NOMO-1 treated with dmso at 0.1 percent for 144 hours (cell line): ENCODE measurements at regions not wholly inside any gene's neighbourhood (a gene's known extent, or its start where the extent isn't known, plus 50 kb on each side); places are given as distances from the start of the nearest gene placed in this dataset.
"Not testable (repeated sequence)": the region's sequence is repeated elsewhere in the genome, so short reads cannot be mapped to it uniquely, and the experiment has no call there.

Experiments used
- DNase-seq: peaks from one replicate; lab custom pipeline; 2025; ENCODE audit not compliant: unreplicated experiment; lab: John Stamatoyannopoulos, UW

DNA sequence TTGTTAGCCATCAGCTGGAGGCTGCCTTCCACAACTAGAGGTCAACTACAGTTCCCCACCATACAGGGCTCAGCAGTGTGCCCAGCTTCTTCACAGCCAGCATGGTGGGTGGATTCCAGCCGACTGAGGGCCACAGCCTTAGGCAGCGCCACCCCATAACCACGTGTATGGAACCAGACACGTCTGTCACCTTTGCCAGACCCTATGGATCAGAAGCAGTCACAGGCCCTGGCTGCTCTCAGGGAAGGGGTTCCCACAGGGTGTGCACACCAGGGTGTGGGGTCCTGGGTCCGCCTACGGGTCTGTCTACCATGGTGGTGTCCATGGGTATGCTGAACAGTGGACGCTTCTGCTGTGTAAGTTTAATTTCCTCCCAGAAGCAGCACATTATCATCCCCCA lies 265.0 kb upstream of the FOXF1 start:
- DNase-seq: no peak

DNA sequence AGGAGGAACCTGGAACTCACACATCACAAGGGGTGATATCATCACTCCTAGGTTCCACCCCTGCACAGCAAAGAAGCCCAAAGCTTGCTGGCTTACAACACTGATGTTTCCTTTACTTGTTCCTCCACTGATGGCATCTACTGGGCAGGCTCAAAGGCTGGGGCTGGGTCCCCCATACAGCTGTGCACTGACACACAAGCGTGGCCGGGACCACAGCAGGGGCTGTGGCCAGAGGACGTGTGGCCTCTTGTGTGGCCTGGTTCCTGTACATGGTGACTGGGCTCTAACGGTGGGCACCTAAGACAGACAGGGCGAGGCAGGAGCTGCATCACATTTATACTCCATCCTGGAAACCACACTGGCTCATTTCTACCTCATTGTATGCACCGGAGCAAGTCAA lies 264.4 kb upstream of the FOXF1 start:
- DNase-seq: no peak

DNA sequence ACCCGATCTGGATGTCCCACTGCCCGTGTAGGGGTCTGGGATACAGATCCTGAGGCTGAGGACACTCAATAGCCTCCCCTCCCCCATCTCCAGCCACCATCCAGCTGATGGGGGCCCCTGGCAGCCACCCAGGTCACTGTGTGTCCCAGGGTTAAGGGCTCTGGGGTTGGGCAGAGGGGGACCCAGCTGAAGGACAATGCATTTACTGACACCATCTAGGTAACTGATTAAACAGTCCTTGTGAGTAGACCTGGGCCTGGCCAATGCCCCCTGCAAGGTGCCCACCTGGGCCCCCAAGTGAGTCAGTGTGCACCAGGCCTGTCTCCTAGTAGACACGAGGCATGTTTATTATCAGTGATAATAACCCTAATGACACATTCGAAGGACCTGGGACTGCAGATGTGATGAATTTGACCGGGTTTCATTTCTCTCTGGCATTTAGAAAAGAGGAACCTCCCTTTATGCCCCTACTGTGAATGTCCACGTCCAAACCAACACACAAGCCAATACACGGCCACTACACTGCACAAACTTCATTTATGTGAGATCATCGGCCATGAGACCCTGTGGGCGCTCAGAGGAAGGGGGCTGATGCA lies 261.9 kb upstream of the FOXF1 start:
- DNase-seq: no peak

DNA sequence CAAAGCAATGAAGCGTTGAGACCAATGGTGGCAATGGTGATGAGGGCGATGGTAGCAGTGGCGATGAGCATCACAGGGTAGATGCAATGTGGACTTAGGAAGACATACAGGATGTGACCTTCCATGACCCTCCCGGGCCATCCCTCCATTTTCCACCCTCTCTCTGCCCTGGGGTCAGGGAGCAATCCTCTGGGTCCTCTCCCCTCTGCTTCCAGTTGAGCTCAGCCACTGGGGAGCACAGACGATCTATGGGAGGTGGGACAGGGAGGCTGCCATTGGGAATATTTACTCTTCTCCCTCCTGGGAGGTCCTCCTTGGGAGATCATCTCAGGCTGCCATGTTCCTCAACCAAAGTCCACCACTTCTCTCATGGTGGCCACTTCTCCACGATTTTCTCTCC lies 260.7 kb upstream of the FOXF1 start:
- no peak for DNase-seq

DNA sequence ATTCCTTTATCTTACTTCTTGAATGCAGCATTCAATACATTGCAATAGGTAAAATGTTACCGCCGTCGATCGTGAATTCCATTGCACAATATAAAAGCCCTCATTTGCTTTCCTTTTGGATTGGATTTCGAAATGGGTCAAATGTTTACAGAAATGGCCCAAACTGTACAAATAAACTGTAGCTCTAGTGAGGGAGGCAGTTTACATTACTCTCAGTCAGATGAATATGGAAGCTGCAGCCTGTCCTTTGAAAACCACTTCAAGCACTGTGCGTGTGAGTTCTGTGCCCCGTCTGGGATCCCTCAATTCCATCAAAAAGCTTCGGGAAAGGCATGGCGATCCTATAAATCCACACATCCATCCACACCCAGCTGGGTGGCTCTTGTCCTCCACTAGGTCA lies 258.6 kb upstream of the FOXF1 start:
- DNase-seq: no peak

DNA sequence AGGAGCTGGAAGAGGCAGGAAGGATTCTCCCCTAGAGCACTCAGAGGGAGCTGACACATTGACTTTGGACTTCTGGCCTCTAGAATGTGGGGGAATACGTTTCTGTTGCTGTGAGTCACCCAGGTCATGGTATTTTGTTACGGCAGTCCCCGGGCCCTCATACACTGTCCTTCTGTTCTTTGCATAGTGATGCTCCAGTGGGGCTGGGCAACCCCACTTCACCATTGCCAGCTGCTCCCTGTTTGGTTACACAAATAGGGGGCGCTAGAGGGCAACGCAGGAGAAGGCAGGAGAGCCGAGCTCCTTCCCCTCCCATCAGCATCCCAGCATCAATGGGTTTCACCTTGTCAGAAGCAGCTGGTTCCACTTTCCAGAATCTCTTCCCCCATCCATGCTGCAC lies 257.7 kb upstream of the FOXF1 start:
- DNase-seq: no peak

DNA sequence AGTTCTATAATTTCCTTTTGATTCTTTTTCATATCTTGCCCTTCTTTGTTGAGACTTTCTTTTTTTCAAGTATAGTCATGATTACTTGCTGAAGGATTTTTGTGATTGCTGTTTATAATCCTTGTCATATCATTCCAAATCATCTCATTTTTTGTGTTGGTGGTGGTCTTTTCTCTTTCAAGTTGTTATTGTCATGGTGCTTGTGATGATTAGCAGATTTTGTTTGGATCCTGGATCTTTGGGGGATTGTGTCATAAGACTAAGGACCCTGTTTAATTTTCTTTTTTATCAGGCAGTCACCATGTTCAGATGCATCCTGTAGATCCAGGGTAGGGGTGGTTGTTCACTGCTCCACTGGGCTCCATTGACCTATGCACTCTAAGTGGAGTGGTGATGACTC lies 254.4 kb upstream of the FOXF1 start:
- DNase-seq: no peak

DNA sequence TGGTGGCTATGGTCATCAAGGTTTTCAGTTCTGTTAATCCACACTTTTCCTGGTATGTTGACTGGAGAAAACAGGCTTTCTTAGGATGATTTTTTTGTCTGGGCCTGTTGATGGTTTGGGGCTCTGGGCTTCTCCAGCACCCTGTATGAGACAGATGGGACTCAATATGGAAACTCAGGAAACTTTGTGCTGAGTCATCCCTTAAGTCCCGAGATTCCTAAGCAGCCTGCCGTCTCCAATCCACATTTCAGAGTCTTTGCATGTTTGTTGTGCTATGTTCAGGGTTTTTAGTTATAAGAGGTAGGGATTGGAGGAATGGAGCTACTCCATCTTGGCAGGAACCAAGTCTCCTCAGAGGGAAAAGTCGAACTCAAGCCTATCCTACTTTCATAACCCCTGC lies 253.3 kb upstream of the FOXF1 start:
- no peak for DNase-seq

DNA sequence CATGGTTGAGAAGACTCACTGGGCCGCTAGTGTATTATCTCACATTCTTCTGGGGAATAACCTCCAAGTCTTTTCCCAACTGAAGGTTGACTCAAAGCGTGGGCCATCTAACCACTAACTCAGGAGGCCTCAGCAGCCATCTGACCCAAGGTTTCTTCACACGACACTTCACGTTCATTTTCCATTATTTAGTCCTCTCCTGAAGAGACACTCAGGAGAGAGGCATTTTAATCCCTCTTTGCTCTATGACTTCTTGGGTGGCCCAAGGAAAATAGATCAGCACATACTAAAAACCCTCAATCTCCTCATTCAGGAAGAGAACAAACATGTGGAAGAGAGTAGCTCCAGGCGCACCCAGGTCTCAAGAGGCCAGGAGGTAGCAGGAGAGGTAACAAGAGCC lies 252.8 kb upstream of the FOXF1 start:
- DNase-seq: no peak

DNA sequence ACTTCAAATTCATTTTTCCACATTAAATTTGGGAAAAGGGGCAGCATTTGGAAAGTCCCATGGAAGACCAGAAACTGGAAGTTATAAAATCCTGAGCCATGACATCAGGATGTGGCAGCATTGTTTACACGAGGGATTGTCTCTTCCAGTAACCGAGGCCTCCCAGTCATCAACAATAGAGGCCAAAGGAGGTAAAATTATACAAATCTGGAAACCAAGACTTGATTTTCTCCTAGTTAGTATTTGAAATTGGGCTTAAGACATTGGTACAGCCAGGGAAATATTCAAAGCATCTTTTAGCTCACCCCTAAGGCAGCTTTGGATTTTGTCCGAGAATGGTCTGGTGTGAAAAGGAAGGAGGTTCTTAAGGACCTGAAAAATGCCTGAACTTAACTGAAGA lies 251.6 kb upstream of the FOXF1 start:
- DNase-seq: no peak

DNA sequence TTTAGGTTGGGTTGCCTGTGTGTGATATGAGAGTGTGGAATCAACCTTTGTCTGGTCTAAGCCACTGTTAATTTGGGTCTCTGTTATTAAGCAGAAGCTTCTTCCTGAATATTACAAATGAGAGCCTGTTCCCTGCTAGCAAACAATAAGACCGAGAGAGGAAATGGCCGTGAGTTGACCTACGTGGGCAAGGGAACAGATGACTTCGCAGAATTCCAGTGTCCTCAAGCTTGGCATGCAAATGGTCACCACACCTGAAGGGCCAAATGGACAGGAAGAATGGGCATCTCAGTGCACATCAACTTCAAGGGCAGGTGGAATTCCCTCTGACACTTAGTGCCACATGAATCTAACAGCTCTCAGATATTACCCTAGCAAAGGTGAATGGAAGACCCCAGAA lies 250.8 kb upstream of the FOXF1 start:
- no peak for DNase-seq

DNA sequence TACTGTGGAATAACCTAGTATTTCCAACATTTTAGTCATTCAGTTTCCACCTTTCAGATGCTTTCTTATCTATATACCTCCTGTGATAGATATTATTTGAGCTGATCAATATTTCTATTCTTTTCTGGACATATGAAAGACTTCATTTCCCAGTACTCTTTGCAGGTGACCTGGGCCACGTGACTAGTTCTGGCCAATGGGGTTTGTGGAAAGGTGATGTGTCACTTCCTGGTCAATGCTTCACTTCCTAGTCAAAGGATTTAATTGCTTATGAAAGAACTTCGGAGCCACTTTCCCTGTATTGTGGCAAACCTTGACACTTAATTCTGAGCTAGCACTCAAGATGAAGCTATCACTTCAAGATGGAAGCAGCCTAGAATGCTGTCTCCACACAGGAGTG lies 248.9 kb upstream of the FOXF1 start:
- DNase-seq: no peak

DNA sequence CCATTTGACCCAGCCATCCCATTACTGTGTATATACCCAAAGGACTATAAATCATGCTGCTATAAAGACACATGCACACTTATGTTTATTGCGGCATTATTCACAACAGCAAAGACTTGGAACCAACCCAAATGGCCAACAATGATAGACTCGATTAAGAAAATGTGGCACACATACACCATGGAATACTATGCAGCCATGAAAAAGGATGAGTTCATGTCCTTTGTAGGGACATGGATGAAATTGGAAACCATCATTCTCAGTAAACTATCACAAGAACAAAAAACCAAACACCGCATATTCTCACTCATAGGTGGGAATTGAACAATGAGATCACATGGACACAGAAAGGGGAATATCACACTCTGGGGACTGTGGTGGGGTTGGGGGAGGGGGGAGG lies 242.7 kb upstream of the FOXF1 start:
- not testable (repeated sequence) for DNase-seq

DNA sequence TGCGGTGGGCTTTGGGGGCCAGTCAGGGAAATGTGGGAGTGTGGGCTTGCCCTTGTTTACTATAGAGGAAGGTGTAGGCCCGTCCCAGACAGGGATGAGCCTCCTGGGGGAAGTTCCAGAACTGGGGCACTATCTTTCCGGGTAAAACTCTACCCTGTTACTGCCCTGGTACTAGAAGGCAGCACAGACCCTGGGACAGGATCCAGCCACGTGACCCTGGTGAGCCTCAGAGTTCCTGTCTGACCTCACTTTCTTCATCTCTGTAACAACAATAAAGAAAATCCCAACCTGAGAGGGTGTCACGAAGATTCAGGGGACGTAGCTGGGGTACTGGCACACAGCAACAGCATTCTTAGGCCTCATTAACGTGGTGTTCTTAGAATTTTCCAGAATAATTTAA lies 239.6 kb upstream of the FOXF1 start:
- no peak for DNase-seq

DNA sequence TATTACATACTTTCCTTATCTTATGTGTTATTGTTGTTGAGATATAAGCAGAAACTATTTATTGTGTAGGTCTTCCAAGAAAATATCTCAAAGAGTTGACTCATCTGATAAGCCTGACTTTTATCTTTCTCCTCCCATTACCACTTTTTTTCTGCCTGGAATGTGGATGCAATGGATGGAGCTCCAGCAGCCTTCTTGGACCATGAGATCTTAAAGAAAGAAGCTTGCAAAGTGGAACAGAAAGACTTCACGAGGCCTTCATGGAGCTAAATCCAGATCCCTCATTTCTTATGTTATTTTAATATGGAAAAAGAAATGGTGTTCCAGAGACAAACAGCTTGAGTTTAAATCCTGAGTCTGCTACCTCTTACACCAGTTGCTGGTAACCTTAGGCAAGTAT lies 237.6 kb upstream of the FOXF1 start:
- DNase-seq: no peak

DNA sequence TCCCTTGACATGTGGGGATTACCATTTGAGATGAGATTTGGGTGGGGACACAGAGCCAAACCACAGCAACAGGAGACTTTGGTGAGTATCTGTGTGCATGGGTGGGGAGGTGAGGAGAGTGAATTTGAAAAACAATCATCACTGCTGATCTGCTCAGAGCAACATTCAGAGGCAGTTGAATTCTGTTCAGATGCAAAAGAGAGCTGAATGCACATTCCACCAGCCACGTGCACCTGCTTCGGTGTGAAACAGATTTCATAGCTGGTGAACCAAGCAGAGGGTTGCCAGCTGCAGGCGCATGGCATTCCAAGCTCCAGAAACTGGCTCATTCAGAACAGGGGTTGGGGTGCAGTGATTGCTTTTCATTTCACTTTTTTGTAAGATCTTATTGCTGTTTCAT lies 233.1 kb upstream of the FOXF1 start:
- DNase-seq: no peak

DNA sequence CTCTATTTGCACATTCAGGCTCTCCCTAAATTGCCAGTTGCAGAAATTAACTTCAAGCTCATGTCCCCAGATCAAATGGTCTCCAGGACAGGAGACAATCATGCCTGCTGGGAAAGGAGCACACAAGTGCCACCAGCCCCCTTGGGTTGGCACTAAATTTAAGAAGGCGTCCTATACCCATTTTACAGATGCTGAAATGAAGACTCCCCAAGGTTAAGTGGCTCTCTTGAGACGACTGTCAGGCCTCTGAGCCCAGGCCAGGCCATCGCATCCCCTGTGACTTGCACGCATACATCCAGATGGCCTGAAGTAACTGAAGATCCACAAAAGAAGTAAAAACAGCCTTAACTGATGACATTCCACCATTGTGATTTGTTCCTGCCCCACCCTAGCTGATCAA lies 232.5 kb upstream of the FOXF1 start:
- DNase-seq: not testable (repeated sequence)

DNA sequence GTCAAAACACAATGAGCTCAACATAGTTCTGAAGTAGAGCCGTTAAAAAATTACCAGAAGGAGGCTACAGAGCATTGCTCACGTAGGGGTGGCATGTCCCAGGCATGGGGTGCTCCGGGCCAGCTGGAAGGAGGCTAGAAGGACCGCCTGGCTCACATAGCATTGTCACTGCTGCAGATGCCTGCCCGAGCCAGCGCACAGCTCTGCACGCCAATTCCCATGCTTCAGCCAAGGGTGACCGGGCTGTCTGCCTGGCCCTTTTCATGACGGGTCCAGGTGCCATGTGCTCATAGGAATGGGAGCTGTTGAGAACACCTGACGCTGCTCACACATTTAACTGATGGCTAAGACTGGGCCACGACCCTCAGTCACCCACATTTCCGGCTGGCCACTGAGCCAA lies 228.9 kb upstream of the FOXF1 start:
- DNase-seq: no peak

DNA sequence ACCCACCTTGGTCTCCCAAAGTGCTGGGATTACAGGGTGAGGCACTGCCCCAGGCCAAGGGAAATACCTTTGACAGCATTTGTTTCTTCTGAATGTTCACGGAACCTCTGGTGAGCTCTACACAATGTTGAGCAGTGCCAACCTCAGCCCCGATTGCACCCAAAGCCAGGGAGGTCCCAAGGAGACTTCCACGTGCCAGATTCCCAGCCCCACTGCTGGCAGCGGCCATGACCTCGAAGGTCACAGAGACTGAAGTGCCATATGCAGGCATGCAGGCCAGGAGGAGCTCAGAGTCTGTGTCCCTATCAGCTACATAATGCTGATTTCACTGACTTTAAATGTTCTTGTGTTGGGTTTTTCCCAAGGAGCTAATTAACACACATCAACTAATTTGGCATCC lies 226.4 kb upstream of the FOXF1 start:
- no peak for DNase-seq

DNA sequence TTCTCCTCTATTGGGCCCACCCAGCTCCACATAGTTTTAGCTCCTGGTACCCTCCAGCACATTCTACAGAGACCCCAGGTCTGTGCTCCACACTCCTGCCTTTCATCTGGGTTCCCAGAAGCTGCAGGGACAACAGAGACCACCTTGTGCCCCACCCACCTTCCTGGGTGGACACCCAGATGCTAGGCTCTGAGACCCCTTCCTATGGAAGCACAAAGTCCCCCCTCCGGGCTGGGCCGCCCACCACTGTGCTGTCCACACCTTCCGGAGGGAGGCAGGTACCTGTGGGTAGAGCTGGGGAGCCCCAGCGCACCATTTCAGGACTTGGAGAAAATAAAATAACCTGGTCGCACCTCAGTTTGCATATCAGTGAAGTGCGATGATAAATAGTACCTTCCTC lies 224.9 kb upstream of the FOXF1 start:
- DNase-seq: no peak

DNA sequence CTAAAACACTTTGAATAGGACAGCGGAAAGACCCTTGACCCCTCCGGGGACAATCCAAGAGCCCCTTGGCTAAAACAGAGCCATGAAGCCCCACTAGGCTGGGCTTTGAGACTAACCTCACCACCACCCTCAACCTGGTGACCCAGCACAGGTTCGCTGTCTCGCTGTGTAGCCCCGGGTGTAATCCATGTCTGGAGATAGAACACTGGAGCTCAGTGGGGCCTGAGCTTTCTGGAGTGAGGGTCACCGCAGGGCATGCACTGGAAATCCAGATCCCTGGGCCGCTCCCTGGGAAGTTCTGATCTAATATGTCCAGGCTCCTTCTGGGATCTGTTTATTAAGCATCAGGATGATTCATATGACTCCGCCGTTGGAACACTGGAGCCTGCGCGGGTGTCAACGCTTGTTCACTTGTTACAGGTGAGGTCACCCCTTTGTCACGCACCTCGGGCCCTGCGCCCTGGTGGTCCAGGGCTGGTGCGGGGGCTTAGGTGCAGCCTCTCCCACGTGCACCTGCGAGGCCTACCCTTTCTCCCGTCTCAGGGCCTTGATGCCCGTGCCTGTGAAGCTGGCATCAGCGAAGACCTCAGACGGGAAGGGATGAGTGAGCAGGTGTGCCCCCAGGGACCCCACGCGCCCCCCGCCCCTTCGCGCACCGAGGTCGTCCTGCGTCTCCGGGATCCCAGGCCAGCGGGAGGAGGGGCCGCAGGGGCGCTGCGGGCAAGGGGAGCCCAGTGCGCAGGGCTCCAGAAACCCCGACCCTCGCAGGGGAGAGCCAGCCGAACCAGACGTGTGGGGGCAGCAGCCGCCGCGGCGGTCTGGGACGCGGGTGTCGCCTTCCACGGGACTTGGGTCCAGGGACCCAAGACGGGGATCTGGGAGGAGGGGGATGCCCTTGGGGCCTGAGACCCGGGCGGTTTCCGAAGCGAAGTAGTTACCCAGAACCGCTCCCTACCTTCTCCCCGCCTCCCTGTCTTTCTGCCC lies 224.1 kb upstream of the FOXF1 start:
- DNase-seq: no peak

DNA sequence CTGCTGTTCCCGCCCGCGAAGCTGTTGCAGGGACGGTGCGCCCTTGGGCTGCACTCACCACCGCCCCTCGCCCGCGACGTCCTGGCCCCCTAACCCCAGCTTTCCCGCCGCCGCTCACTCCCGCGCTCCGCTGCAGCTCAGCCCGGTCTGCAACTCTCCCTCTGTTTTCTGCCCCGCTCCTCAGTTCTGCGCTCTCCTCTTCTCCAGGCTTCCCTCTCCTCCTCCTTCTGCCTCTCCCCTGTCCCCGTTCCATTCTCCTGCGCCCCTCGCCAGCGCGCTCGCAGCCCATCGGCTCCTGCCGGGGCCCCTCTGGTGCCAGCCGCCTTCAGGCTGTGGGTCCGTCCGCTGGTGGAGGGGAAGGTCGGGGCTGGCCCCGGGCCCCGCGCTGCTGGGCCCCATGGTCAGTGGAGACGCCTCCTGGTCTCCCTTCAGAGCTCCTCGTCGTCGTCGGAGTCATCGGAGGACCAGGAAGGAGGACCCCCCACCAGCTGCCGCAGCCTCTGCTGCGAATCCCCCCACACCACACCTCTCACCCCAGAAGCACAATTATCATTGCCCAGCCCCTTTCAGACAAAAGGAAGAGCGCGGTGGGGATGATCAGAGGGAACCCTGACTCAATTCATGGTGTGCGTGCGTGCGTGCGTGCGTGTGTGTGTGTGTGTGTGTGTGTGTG lies 223.2 kb upstream of the FOXF1 start:
- no peak for DNase-seq
